ENCODE measurements at regions not wholly inside any gene's neighbourhood (a gene's known extent, or its start where the extent isn't known, plus 50 kb on each side); places are given as distances from the start of the nearest gene placed in this dataset.

- H3K4me1 ChIP-seq (ENCODE audit: low read depth): peaks cover 6% of the 10 kb centered on the region
Measured at GRCh38 chr7:79854621-79855020, 280.0 kb upstream of the GNAI1 start.

GRCh38 chr7:79837915-79838314 lies 296.7 kb upstream of the GNAI1 start:
- H3K9me3 ChIP-seq (ENCODE audit: low read depth): no peaks in the 10 kb centered on the region

More at GRCh38 chr7:79854621-79855020, 280.0 kb upstream of the GNAI1 start:
- no peak for TF ChIP-seq CTCF (IDR thresholded peaks at IDR 0.05; ENCODE audit: low read depth, low read length)
- peak in 1 of 2 donors; percentile 66 for DNase-seq (ENCODE audit: low read depth in 1 of 2, low spot score in 1 of 2)
- Histone ChIP-seq H3K4me3 (no peak overlapping the region), H3K27ac (no peak overlapping the region), H3K27me3 (no peaks in the 10 kb centered on the region), H3K9me3 (ENCODE audit: low read depth) (no peaks in the 10 kb centered on the region), H3K36me3 (no peaks in the 10 kb centered on the region)

GRCh38 chr7:79833616-79834015 lies 301.0 kb upstream of the GNAI1 start:
- no peak for TF ChIP-seq CTCF (IDR thresholded peaks at IDR 0.05; ENCODE audit: low read depth, low read length)
- Histone ChIP-seq H3K9me3 (ENCODE audit: low read depth) (no peaks in the 10 kb centered on the region), H3K4me1 (ENCODE audit: low read depth) (no peaks in the 10 kb centered on the region), H3K36me3 (no peaks in the 10 kb centered on the region), H3K4me3 (no peak overlapping the region), H3K27me3 (no peaks in the 10 kb centered on the region), H3K27ac (no peak overlapping the region)
- DNase-seq (ENCODE audit: low read depth in 1 of 2, low spot score in 1 of 2): no peak

More at GRCh38 chr7:79837915-79838314, 296.7 kb upstream of the GNAI1 start:
- no peaks in the 10 kb centered on the region for H3K27me3 ChIP-seq
- no peak overlapping the region for H3K27ac ChIP-seq
- H3K4me1 ChIP-seq (ENCODE audit: low read depth): no peaks in the 10 kb centered on the region
- peak in 1 of 2 donors; percentile 50 for DNase-seq (ENCODE audit: low read depth in 1 of 2, low spot score in 1 of 2)
- TF ChIP-seq CTCF (IDR thresholded peaks at IDR 0.05; ENCODE audit: low read depth, low read length): no peak
- no peaks in the 10 kb centered on the region for H3K36me3 ChIP-seq
- no peak overlapping the region for H3K4me3 ChIP-seq

- no peaks in the 10 kb centered on the region for H3K27me3 ChIP-seq
- no peaks in the 10 kb centered on the region for H3K4me1 ChIP-seq (ENCODE audit: low read depth)
- no peak overlapping the region for H3K4me3 ChIP-seq
- no peak for DNase-seq (ENCODE audit: low read depth in 1 of 2, low spot score in 1 of 2)
- no peak overlapping the region for H3K27ac ChIP-seq
- no peaks in the 10 kb centered on the region for H3K36me3 ChIP-seq
- no peaks in the 10 kb centered on the region for H3K9me3 ChIP-seq (ENCODE audit: low read depth)
- TF ChIP-seq CTCF (IDR thresholded peaks at IDR 0.05; ENCODE audit: low read depth, low read length): no peak
Measured at GRCh38 chr7:79828866-79829265, 305.8 kb upstream of the GNAI1 start.

- DNase-seq (ENCODE audit: low read depth in 1 of 2, low spot score in 1 of 2): peak in 1 of 2 donors; percentile 62
- Histone ChIP-seq H3K27me3 (no peaks in the 10 kb centered on the region), H3K4me3 (no peak overlapping the region), H3K36me3 (no peaks in the 10 kb centered on the region), H3K9me3 (ENCODE audit: low read depth) (no peaks in the 10 kb centered on the region), H3K4me1 (ENCODE audit: low read depth) (peaks cover 6% of the 10 kb centered on the region), H3K27ac (no peak overlapping the region)
- TF ChIP-seq CTCF (IDR thresholded peaks at IDR 0.05; ENCODE audit: low read depth, low read length): no peak
Measured at GRCh38 chr7:79823246-79823951, 311.2 kb upstream of the GNAI1 start.

Data from cardiac muscle cell (in vitro differentiated cells and primary cell).